ENCODE measurements at regions not wholly inside any gene's neighbourhood (a gene's known extent, or its start where the extent isn't known, plus 50 kb on each side); places are given as distances from the start of the nearest gene placed in this dataset.

- TF ChIP-seq CUX1 (CRISPR knock-in tag; IDR thresholded peaks at IDR 0.05): no peak
- TF ChIP-seq TAL1 (IDR thresholded peaks at IDR 0.05): no peak
- no peak for TF ChIP-seq SMAD3 (CRISPR knock-in tag; conservative IDR thresholded peaks at IDR 0.05)
- TF ChIP-seq ELK1 (CRISPR knock-in tag; IDR thresholded peaks at IDR 0.05): no peak
- no peak for TF ChIP-seq CREB1 (IDR thresholded peaks at IDR 0.05)
- TF ChIP-seq CREB1 (CRISPR knock-in tag; IDR thresholded peaks at IDR 0.05): no peak
- TF ChIP-seq RFX5 (IDR thresholded peaks at IDR 0.05; ENCODE audit: low read depth, low read length): no peak
These were observed 132.4 kb downstream of the CHD9NB start for GRCh38 chr16:52920331-52920730.
